B cell (primary cell): ENCODE measurements at regions not wholly inside any gene's neighbourhood (a gene's known extent, or its start where the extent isn't known, plus 50 kb on each side); places are given as distances from the start of the nearest gene placed in this dataset.

ENCODE experiments used
- ATAC-seq: fragments of 200-7000 bp; cut with Tn5 transposase; one replicate; pipeline ENCODE4 v1.10.0; 2021; ENCODE audit warnings: low read depth, mild to moderate bottlenecking, moderate number of reproducible peaks, moderate library complexity
- CTCF ChIA-PET: fragments of 350-600 bp; sonication (Branson Sonifier 250); formaldehyde crosslinking; loops from one replicate; lab custom pipeline; 2021; ENCODE audit warnings: antibody characterized with exemption, inconsistent platforms; lab: Charles Lee
- POLR2A ChIA-PET: fragments of 350-600 bp; sonication (Branson Sonifier 250); formaldehyde crosslinking; loops from one replicate; lab custom pipeline; 2021; ENCODE audit warnings: antibody characterized with exemption; lab: Charles Lee
- DNase-seq: peaks from one replicate; pipeline ENCODE4 v3.0.0; 2013
- H2AFZ ChIP-seq: 2 replicates; pipeline ENCODE4 v1.6.1; 2012; ENCODE audit warnings: mild to moderate bottlenecking, low read depth, low read length; ENCODE audit not compliant: insufficient read depth, poor library complexity, severe bottlenecking
- H3K27ac ChIP-seq, 2 donors: 1 replicate in 1 of 2; 2 replicates in 1 of 2; pipeline ENCODE4 v1.5.1; 2012 to 2013; ENCODE audit warnings: low read length in 2 of 2, mild to moderate bottlenecking in 2 of 2, moderate library complexity in 1 of 2
- H3K27me3 ChIP-seq, 4 experiments: fragments of 200-600 bp in 1 of 4; sonication (generic) in 1 of 4; replicated peaks in 1 of 4; 1 replicate in 2 of 4; 2 replicates in 2 of 4; pipeline versions ENCODE4 v1.6.1 to v1.7.0; 2013 to 2016; ENCODE audit warnings: low read length in 3 of 4, mild to moderate bottlenecking in 2 of 4, mixed read lengths in 1 of 4, moderate library complexity in 1 of 4; ENCODE audit not compliant: insufficient read depth in 4 of 4, control insufficient read depth in 3 of 4; ENCODE audit errors: control extremely low read depth in 1 of 4
- H3K36me3 ChIP-seq, 2 experiments: replicated peaks in 1 of 2; 1 replicate in 1 of 2; 2 replicates in 1 of 2; pipeline versions ENCODE4 v1.6.1 to v1.7.1; 2013; ENCODE audit warnings: low read length in 1 of 2; ENCODE audit not compliant: insufficient read depth in 2 of 2, control insufficient read depth in 1 of 2; ENCODE audit errors: control extremely low read depth in 1 of 2, extremely low read depth in 1 of 2
- H3K4me1 ChIP-seq, 2 donors: fragments of 200-600 bp in 1 of 2; sonication (generic) in 1 of 2; 1 replicate in 1 of 2; 2 replicates in 1 of 2; pipeline versions ENCODE4 v1.5.1 to v1.6.1; 2013 to 2017; ENCODE audit warnings: low read length in 2 of 2; ENCODE audit not compliant: control insufficient read depth in 2 of 2, insufficient read depth in 2 of 2
- H3K4me2 ChIP-seq: replicated peaks from 2 replicates; pipeline ENCODE3; 2012; ENCODE audit warnings: mild to moderate bottlenecking, low read depth, low read length; ENCODE audit not compliant: poor library complexity, severe bottlenecking
- H3K4me3 ChIP-seq, 5 experiments: fragments of 200-600 bp in 1 of 5; sonication (generic) in 1 of 5; 1 replicate in 3 of 5; 2 replicates in 2 of 5; pipeline versions ENCODE4 v1.5.1 to v1.7.0; 2011 to 2016; ENCODE audit warnings: low read length in 4 of 5, mild to moderate bottlenecking in 4 of 5, low read depth in 2 of 5, control low read depth in 1 of 5, moderate library complexity in 1 of 5; ENCODE audit not compliant: insufficient read depth in 1 of 5; ENCODE audit errors: control extremely low read depth in 1 of 5, extremely low read depth in 1 of 5
- H3K79me2 ChIP-seq: fragments of 200-600 bp; sonication (generic); one replicate; pipeline ENCODE4 v1.6.0; 2016; ENCODE audit warnings: low read length; ENCODE audit not compliant: control insufficient read depth, insufficient read depth
- H3K9ac ChIP-seq: fragments of 200-600 bp; sonication (generic); 2 replicates; pipeline ENCODE4 v1.6.1; 2017; ENCODE audit warnings: mild to moderate bottlenecking, low read length, moderate library complexity
- H3K9me3 ChIP-seq, 3 donors: one replicate each; pipeline versions ENCODE4 v1.6.1 to v1.7.1; 2013; ENCODE audit warnings: low read length in 2 of 3; ENCODE audit not compliant: control insufficient read depth in 2 of 3, insufficient read depth in 1 of 3; ENCODE audit errors: control extremely low read depth in 1 of 3
- H4K20me1 ChIP-seq: 2 replicates; pipeline ENCODE4 v1.6.0; 2012; ENCODE audit warnings: mild to moderate bottlenecking, low read length; ENCODE audit not compliant: insufficient read depth, control insufficient read depth, poor library complexity, severe bottlenecking
- H3K27ac Mint-ChIP-seq: one replicate; pipeline ENCODE4 v1.8.0; 2021; ENCODE audit warnings: mixed read lengths
- H3K27me3 Mint-ChIP-seq: one replicate; pipeline ENCODE4 v1.8.0; 2021; ENCODE audit warnings: mixed read lengths
- H3K4me1 Mint-ChIP-seq: one replicate; pipeline ENCODE4 v1.8.0; 2021; ENCODE audit warnings: mixed read lengths
- H3K4me3 Mint-ChIP-seq: one replicate; pipeline ENCODE4 v1.8.0; 2021; ENCODE audit warnings: mixed read lengths
- H3K9me3 Mint-ChIP-seq: one replicate; pipeline ENCODE4 v1.8.0; 2022; ENCODE audit warnings: mixed read lengths; ENCODE audit not compliant: insufficient read depth
- CTCF ChIP-seq: fragments of 200-600 bp; IDR thresholded peaks from one replicate; pipeline ENCODE4 v1.8.0; 2022; ENCODE audit warnings: antibody characterized with exemption, mild to moderate bottlenecking
- EZH2 ChIP-seq: IDR thresholded peaks from 2 replicates; pipeline ENCODE4 v1.6.1; 2012; ENCODE audit warnings: borderline replicate concordance, low read depth, mild to moderate bottlenecking, moderate library complexity, low read length; ENCODE audit not compliant: insufficient read depth, poor library complexity, severe bottlenecking
- WGBS: methylation state at CpG from one replicate; pipeline ENCODE4 v1.1.5; 2013; ENCODE audit warnings: missing lambda C conversion rate; ENCODE audit not compliant: insufficient coverage; 5-methylcytosine and 5-hydroxymethylcytosine counted together
- intact Hi-C: fragments of 100-400 bp; cut with micrococcal nuclease; formaldehyde crosslinking; loops from one replicate; pipeline ENCODE4 v1.10.0; 2022

- H3K27ac Mint-ChIP-seq: no peak overlapping the region
- no peaks in the 10 kb centered on the region for H4K20me1 ChIP-seq
- no peak for ATAC-seq
- no peak overlapping the region for H3K4me3 ChIP-seq
- H2AFZ ChIP-seq: no peak overlapping the region
- TF ChIP-seq CTCF (no peak), EZH2 (no peak)
- H3K27ac ChIP-seq: no peak overlapping the region
- H3K79me2 ChIP-seq: no peaks in the 10 kb centered on the region
- H3K9ac ChIP-seq: no peak overlapping the region
- H3K9me3 Mint-ChIP-seq: peaks cover 2% of the 10 kb centered on the region
- intact Hi-C loops: no loop called here
- H3K36me3 ChIP-seq: no peaks in the 10 kb centered on the region
- ChIA-PET CTCF (no interaction called here), POLR2A (no interaction called here)
- no peaks in the 10 kb centered on the region for H3K27me3 ChIP-seq
- no peak overlapping the region for H3K4me2 ChIP-seq
- H3K27me3 Mint-ChIP-seq: no peaks in the 10 kb centered on the region
- no peak for DNase-seq
- H3K9me3 ChIP-seq: no peaks in the 10 kb centered on the region
- H3K4me1 ChIP-seq: no peaks in the 10 kb centered on the region
- no peak overlapping the region for H3K4me3 Mint-ChIP-seq
- WGBS: no CpG with 5 or more reads among the region's 1 CpG
- no peaks in the 10 kb centered on the region for H3K4me1 Mint-ChIP-seq
Measured at GRCh38 chr4:60327651-60328050, 872.5 kb upstream of the ADGRL3 start.

GRCh38 chr4:60344908-60345307 lies 855.2 kb upstream of the ADGRL3 start:
- Mint-ChIP-seq H3K27ac (no peak overlapping the region), H3K9me3 (no peaks in the 10 kb centered on the region), H3K4me3 (no peak overlapping the region), H3K27me3 (no peaks in the 10 kb centered on the region), H3K4me1 (no peaks in the 10 kb centered on the region)
- Histone ChIP-seq H3K27me3 (no peaks in the 10 kb centered on the region), H2AFZ (no peak overlapping the region), H3K4me3 (no peak overlapping the region), H3K4me2 (no peak overlapping the region), H3K36me3 (no peaks in the 10 kb centered on the region), H3K9me3 (no peaks in the 10 kb centered on the region), H3K79me2 (no peaks in the 10 kb centered on the region), H3K4me1 (no peaks in the 10 kb centered on the region), H3K9ac (no peak overlapping the region), H3K27ac (no peak overlapping the region), H4K20me1 (no peaks in the 10 kb centered on the region)
- no peak for TF ChIP-seq EZH2
- no peak for TF ChIP-seq CTCF
- ATAC-seq (no peak), DNase-seq (no peak)
- CTCF ChIA-PET: no interaction called here
- WGBS: no CpG with 5 or more reads among the region's 2 CpGs
- intact Hi-C loops: no loop called here
- POLR2A ChIA-PET: no interaction called here
